ENCODE measurements at regions not wholly inside any gene's neighbourhood (a gene's known extent, or its start where the extent isn't known, plus 50 kb on each side); places are given as distances from the start of the nearest gene placed in this dataset.
"Not testable (repeated sequence)": the region's sequence is repeated elsewhere in the genome, so short reads cannot be mapped to it uniquely, and the experiment has no call there.

DNA sequence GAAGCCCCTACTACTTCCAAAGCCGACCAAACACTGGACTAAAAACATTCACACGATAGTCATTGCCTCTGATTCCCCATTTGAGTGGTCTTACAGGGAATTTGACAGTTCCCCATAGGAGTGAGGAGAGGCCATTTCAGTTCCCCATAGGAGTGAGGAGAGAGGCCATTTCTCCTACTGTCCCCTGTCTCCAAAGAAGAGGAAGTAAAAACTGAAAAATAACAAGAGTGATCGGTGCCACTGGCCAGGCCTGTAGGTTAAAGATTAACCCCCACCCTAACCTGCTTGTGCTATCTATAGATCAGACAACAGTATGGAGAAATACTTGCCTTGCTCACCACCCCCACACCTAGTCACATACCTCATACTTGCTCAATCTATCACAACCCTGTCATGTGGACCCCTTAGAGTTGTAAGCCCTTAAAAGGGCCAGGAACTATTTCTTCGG is 204.0 kb upstream of the MOCS1 start:
- H3K4me3 ChIP-seq (replicated peaks; ENCODE audit: low read depth, low read length), result no peak overlapping the region
- no peak for DNase-seq (ENCODE audit: low read depth)

DNA sequence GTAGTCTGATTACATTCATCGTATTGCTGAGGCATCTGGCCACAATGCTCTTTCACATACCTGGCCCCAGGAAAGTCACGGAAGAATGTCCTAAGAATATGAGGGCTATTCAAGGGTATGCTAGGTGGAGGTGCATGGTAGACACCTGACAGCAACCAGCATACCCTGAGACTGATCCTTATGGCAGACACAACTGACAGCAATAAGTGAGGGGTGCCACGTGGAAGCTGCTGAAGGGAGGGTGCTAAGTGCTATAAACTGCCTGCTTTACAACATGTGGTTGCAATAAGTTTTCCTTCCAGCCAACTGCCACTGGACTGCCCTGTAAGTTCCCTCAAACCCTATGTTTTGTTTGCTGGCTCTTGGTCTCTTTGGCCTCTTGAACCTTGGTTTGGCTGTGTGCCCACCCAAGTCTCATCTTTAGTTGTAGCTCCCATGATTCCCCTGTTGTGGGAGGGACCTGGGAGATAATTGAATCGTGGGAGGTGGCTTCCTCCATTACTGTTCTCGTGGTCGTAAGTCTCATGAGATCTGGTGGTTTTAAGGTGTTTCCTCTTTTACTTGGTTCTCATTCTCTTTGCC is 201.3 kb upstream of the MOCS1 start:
- H3K4me3 ChIP-seq (replicated peaks; ENCODE audit: low read depth, low read length), result no peak overlapping the region
- no peak for TF ChIP-seq CTCF (IDR thresholded peaks at IDR 0.05; ENCODE audit: low read length, missing control alignments)
- DNase-seq (ENCODE audit: low read depth), result no peak

More for the DNA sequence above, 204.0 kb upstream of the MOCS1 start:
- no peak for TF ChIP-seq CTCF (IDR thresholded peaks at IDR 0.05; ENCODE audit: low read length, missing control alignments)

- DNase-seq (ENCODE audit: low read depth); H3K4me3 ChIP-seq (replicated peaks; ENCODE audit: low read depth, low read length): not testable (repeated sequence)
Observed at GRCh38 chr6:40133981-40134380, 199.7 kb upstream of the MOCS1 start.

DNA sequence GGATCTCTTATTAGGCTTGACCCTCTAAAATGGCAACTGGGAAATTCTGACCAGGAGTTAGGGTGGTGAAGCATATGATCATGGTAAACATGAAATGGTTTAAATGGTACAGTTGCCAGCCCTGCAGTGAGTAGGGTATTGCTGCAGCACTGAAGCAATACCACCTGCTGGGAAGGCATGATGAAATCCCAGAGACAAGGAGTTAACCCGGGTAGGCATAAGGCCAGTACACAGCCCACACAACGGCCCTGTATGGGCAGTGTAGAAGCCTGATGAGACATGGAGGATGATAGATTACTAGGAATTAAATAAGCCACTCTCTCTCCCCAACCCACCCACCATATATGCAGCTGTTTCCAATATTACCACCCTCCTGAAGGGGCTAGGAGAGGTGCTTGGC is 197.4 kb upstream of the MOCS1 start:
- TF ChIP-seq CTCF (IDR thresholded peaks at IDR 0.05; ENCODE audit: low read length, missing control alignments), result no peak
- H3K4me3 ChIP-seq (replicated peaks; ENCODE audit: low read depth, low read length), result no peak overlapping the region
- DNase-seq (ENCODE audit: low read depth), result no peak

DNA sequence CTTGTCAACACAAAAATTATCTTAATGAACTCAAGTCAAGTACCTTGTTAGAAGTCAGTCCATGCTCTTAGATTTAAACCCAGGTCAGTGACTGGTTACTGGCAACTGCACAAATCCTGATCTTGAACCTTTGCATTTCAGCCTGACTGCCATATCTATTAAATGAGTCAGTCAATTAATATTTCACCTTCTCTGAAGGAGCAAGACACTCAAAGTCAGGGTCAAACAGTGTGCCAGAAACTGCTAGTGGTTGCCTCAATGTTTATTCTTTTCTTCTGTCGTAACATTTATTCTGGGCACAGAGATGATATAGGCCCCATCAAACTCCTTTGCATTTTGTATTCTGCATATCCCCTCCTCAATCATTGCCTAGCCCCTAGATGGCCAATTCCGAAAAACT is 193.9 kb upstream of the MOCS1 start:
- no peak for TF ChIP-seq CTCF (IDR thresholded peaks at IDR 0.05; ENCODE audit: low read length, missing control alignments)
- H3K4me3 ChIP-seq (replicated peaks; ENCODE audit: low read depth, low read length), result no peak overlapping the region
- DNase-seq (ENCODE audit: low read depth), result no peak

- no peak for DNase-seq (ENCODE audit: low read depth)
- TF ChIP-seq CTCF (IDR thresholded peaks at IDR 0.05; ENCODE audit: low read length, missing control alignments), result no peak
- H3K4me3 ChIP-seq (replicated peaks; ENCODE audit: low read depth, low read length), result no peak overlapping the region
Observed at GRCh38 chr6:40125680-40126394, 191.6 kb upstream of the MOCS1 start.

- DNase-seq (ENCODE audit: low read depth), result no peak
- H3K4me3 ChIP-seq (replicated peaks; ENCODE audit: low read depth, low read length), result no peak overlapping the region
- no peak for TF ChIP-seq CTCF (IDR thresholded peaks at IDR 0.05; ENCODE audit: low read length, missing control alignments)
Observed at GRCh38 chr6:40124924-40125323, 190.7 kb upstream of the MOCS1 start.
